ENCODE measurements at regions not wholly inside any gene's neighbourhood (a gene's known extent, or its start where the extent isn't known, plus 50 kb on each side); places are given as distances from the start of the nearest gene placed in this dataset.
"Not testable (repeated sequence)": the region's sequence is repeated elsewhere in the genome, so short reads cannot be mapped to it uniquely, and the experiment has no call there.

- no peak for DNase-seq (ENCODE audit: low read depth)
Observed at GRCh38 chr7:155395176-155395797, 62.6 kb upstream of the EN2 start.

GRCh38 chr7:155396661-155397060 is 61.3 kb upstream of the EN2 start:
- no peak for DNase-seq (ENCODE audit: low read depth)

GRCh38 chr7:155397758-155398714 is 59.9 kb upstream of the EN2 start:
- not testable (repeated sequence) for DNase-seq (ENCODE audit: low read depth)

GRCh38 chr7:155398944-155399343 is 59.0 kb upstream of the EN2 start:
- DNase-seq (ENCODE audit: low read depth), result no peak

- no peak for DNase-seq (ENCODE audit: low read depth)
Observed at GRCh38 chr7:155399577-155399976, 58.4 kb upstream of the EN2 start.

- DNase-seq (ENCODE audit: low read depth), result no peak
Observed at GRCh38 chr7:155401231-155401630, 56.7 kb upstream of the EN2 start.

GRCh38 chr7:155401884-155402283 is 56.0 kb upstream of the EN2 start:
- DNase-seq (ENCODE audit: low read depth), result no peak

GRCh38 chr7:155402941-155403340 is 55.0 kb upstream of the EN2 start:
- no peak for DNase-seq (ENCODE audit: low read depth)

- no peak for DNase-seq (ENCODE audit: low read depth)
Observed at GRCh38 chr7:155404976-155405375, 53.0 kb upstream of the EN2 start.

GRCh38 chr7:155405399-155406318 is 52.3 kb upstream of the EN2 start:
- peak; percentile 7 for DNase-seq (ENCODE audit: low read depth)

- no peak for DNase-seq (ENCODE audit: low read depth)
Observed at GRCh38 chr7:155407799-155408198, 50.1 kb upstream of the EN2 start.
